DND-41 (cell line): ENCODE measurements at regions not wholly inside any gene's neighbourhood (a gene's known extent, or its start where the extent isn't known, plus 50 kb on each side); places are given as distances from the start of the nearest gene placed in this dataset.

Source experiments
- ATAC-seq: fragments of 200-7000 bp; cut with Tn5 transposase; 3 replicates; pipeline ENCODE4 v1.9.1; 2021; ENCODE audit warnings: low read depth; ENCODE audit not compliant: insufficient read depth
- DNase-seq: peaks from one replicate; pipeline ENCODE4 v3.0.0-alpha.2; 2020
- H2AFZ ChIP-seq: 2 replicates; pipeline ENCODE4 v1.6.0; 2012; ENCODE audit warnings: low read depth, low read length
- H3K27ac ChIP-seq: 2 replicates; pipeline ENCODE4 v1.5.1; 2012; ENCODE audit warnings: low read length, inconsistent platforms
- H3K27me3 ChIP-seq: fragments of 200-600 bp; sonication (generic); 2 replicates; pipeline ENCODE4 v1.6.0; 2012; ENCODE audit warnings: low read length, mild to moderate bottlenecking, inconsistent platforms; ENCODE audit not compliant: insufficient read depth, poor library complexity
- H3K36me3 ChIP-seq: 2 replicates; pipeline ENCODE4 v1.5.1; 2012; ENCODE audit warnings: low read length, inconsistent platforms; ENCODE audit not compliant: insufficient read depth
- H3K4me1 ChIP-seq: 2 replicates; pipeline ENCODE4 v1.5.1; 2012; ENCODE audit warnings: mild to moderate bottlenecking, low read length; ENCODE audit not compliant: insufficient read depth
- H3K4me2 ChIP-seq: 2 replicates; pipeline ENCODE4 v1.6.0; 2012; ENCODE audit warnings: mild to moderate bottlenecking, moderate library complexity, low read length, inconsistent platforms; ENCODE audit not compliant: insufficient read depth
- H3K4me3 ChIP-seq, 2 experiments: fragments of 200-600 bp in 1 of 2; shearing (Covaris generic) in 1 of 2; 2 replicates each; pipeline ENCODE4 v1.5.1; 2012 to 2016; ENCODE audit warnings: inconsistent platforms in 2 of 2, low read length in 2 of 2, mild to moderate bottlenecking in 2 of 2, low read depth in 1 of 2, moderate library complexity in 1 of 2
- H3K79me2 ChIP-seq: 2 replicates; pipeline ENCODE4 v1.6.0; 2012; ENCODE audit warnings: low read length, inconsistent platforms; ENCODE audit not compliant: insufficient read depth
- H3K9ac ChIP-seq: 2 replicates; pipeline ENCODE4 v1.6.0; 2012; ENCODE audit warnings: low read depth, mild to moderate bottlenecking, inconsistent platforms, low read length, moderate library complexity
- H3K9me3 ChIP-seq: 2 replicates; pipeline ENCODE4 v1.5.1; 2012; ENCODE audit warnings: low read length, moderate library complexity, mild to moderate bottlenecking, inconsistent platforms; ENCODE audit not compliant: insufficient read depth, severe bottlenecking
- H4K20me1 ChIP-seq: 2 replicates; pipeline ENCODE4 v1.6.0; 2012; ENCODE audit warnings: low read length; ENCODE audit not compliant: insufficient read depth
- EZH2 ChIP-seq: IDR thresholded peaks from 3 replicates; pipeline ENCODE4 v1.6.1; 2012; ENCODE audit warnings: borderline replicate concordance, low read depth, mild to moderate bottlenecking, moderate library complexity, low read length, inconsistent platforms; ENCODE audit not compliant: severe bottlenecking
- TF ChIP-seq, protein P1 (sequence below): IDR thresholded peaks from 2 replicates; pipeline ENCODE4 v1.5.1; 2012; ENCODE audit warnings: borderline replicate concordance, low read length, moderate library complexity, mild to moderate bottlenecking; ENCODE audit not compliant: poor library complexity, severe bottlenecking; ENCODE audit errors: extremely low read depth

DNA sequence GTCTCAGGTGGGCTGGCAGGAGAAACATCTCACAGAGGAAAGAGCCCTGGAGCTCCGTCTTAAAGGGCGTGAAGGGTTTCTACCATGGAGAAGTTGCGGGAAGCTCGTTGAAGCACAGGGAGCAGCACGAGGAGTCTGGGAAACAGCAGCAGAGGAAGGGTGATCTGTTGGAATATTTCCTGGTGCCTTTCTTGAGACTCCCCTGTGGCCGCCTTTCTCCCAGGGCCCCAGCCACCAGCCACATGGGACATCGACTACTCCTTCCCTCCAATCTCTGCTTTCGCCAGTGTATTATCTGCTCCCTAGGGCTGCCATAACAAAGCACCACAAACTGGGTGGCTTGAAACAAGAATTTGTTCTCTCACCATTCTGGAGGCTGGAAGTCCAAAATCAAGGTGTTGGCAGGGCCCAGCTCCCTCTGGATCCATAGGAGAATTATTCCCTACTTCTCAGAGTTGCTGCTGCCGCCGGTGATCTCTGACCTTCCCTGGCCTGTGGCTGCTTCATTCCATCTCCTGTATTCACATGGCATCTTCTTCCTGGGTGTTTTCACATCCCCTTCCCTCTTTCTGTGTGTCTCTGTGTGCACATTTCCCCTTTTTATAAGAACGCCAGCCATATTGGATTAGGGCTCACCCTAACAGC lies 152.8 kb upstream of the GSC start:
- Histone ChIP-seq H3K9ac (no peak overlapping the region), H3K9me3 (no peaks in the 10 kb centered on the region), H2AFZ (no peak overlapping the region), H4K20me1 (no peaks in the 10 kb centered on the region), H3K4me3 (no peak overlapping the region), H3K4me2 (no peak overlapping the region), H3K79me2 (no peaks in the 10 kb centered on the region), H3K27me3 (no peaks in the 10 kb centered on the region), H3K4me1 (peaks cover 14% of the 10 kb centered on the region), H3K27ac (no peak overlapping the region), H3K36me3 (no peaks in the 10 kb centered on the region)
- DNase-seq, result no peak
- TF ChIP-seq, protein P1, sequence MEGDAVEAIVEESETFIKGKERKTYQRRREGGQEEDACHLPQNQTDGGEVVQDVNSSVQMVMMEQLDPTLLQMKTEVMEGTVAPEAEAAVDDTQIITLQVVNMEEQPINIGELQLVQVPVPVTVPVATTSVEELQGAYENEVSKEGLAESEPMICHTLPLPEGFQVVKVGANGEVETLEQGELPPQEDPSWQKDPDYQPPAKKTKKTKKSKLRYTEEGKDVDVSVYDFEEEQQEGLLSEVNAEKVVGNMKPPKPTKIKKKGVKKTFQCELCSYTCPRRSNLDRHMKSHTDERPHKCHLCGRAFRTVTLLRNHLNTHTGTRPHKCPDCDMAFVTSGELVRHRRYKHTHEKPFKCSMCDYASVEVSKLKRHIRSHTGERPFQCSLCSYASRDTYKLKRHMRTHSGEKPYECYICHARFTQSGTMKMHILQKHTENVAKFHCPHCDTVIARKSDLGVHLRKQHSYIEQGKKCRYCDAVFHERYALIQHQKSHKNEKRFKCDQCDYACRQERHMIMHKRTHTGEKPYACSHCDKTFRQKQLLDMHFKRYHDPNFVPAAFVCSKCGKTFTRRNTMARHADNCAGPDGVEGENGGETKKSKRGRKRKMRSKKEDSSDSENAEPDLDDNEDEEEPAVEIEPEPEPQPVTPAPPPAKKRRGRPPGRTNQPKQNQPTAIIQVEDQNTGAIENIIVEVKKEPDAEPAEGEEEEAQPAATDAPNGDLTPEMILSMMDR, result no peak
- no peak for TF ChIP-seq EZH2
- ATAC-seq, result no peak

DNA sequence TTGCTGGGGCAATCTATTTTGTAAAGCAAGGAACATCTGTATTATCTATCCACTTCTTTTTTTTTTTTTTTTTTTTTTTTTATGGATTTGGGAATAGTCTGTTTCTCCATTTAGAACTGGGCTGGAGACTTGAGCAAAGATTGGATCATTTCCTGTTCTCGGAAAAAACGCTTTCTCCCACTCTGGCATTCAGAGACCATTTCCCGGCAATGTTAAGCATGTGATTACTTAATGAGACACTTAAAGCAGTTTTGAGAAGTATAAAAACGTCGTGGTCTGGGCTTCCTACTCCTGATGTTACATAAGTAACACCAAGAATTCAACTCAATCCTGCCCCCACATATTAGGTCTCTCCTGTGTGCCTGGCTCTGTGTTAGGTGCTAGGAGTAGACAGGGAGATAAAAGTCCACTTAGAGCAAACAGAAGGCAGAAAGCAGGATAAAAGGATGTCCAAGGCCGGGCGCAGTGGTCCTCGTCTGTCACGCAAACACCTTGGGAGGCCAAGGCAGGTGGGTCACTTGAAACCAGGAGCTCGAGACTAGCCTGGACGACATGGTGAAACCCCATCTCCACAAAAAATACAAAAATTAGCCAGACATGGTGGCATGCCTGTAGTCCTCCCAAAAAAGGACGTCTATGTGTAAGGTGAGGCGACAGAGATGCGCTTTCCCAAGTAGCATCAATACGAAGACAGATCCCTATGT lies 152.1 kb upstream of the GSC start:
- no peak for DNase-seq
- no peaks in the 10 kb centered on the region for H3K36me3 ChIP-seq
- peaks cover 14% of the 10 kb centered on the region for H3K4me1 ChIP-seq
- TF ChIP-seq, protein P1, result no peak
- no peak for TF ChIP-seq EZH2
- H3K9ac ChIP-seq, result no peak overlapping the region
- no peaks in the 10 kb centered on the region for H3K79me2 ChIP-seq
- no peak overlapping the region for H2AFZ ChIP-seq
- no peak for ATAC-seq
- no peaks in the 10 kb centered on the region for H4K20me1 ChIP-seq
- H3K27me3 ChIP-seq, result no peaks in the 10 kb centered on the region
- no peak overlapping the region for H3K4me3 ChIP-seq
- no peak overlapping the region for H3K27ac ChIP-seq
- no peaks in the 10 kb centered on the region for H3K9me3 ChIP-seq
- H3K4me2 ChIP-seq, result no peak overlapping the region

DNA sequence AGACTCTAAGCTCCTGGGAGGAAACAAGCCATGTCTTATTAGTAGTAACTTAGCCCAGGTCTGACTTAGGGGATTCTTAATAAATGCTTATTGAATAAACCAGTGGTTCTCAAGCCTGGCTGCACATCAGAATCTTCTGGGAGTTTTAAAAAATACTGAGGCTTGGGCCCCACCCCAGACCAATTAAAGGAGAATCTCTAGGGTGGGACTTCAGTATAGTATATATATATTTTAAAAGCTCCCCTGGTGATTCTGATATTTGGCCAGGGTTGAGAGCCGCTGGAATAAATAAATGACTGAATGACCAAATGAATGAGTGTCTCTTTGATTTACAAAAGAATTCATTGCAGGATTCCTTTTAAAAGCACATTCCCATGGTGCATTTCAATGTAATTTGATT lies 151.5 kb upstream of the GSC start:
- DNase-seq (no peak), ATAC-seq (no peak)
- Histone ChIP-seq H3K9ac (no peak overlapping the region), H2AFZ (no peak overlapping the region), H3K27ac (no peak overlapping the region), H3K4me2 (no peak overlapping the region), H3K4me3 (no peak overlapping the region), H3K36me3 (no peaks in the 10 kb centered on the region), H3K4me1 (peaks cover 20% of the 10 kb centered on the region), H3K9me3 (no peaks in the 10 kb centered on the region), H3K79me2 (no peaks in the 10 kb centered on the region), H4K20me1 (no peaks in the 10 kb centered on the region), H3K27me3 (no peaks in the 10 kb centered on the region)
- no peak for TF ChIP-seq EZH2
- TF ChIP-seq, protein P1, result no peak
